GM19099 (cell line): ENCODE measurements at regions not wholly inside any gene's neighbourhood (a gene's known extent, or its start where the extent isn't known, plus 50 kb on each side); places are given as distances from the start of the nearest gene placed in this dataset.

Experiments
- POLR2A ChIP-seq: IDR thresholded peaks from 3 replicates; pipeline ENCODE4 v1.6.1; 2011; ENCODE audit warnings: low read depth; ENCODE audit not compliant: insufficient read length; ENCODE audit errors: extremely low read depth

DNA sequence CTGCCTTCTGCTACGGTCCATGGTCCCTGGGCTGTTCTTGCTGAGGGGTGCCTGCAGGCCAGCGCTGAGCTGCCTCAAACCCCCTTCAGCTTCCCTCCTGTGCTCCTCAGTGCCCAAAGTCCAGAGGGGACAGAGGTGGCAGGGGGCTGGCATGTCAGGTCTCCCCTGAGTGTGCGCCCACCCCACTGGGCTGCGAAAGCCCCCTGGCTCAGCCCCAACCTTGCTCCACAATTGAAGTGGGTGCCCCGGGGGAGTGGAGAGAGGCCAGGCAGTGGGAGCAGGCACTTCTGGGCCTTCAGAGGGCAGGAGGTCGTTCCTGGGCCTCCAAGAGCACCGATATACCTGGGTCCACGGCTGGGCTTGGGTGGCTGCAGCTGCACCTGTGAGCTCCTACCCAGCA, 548.7 kb upstream of the FAM98A start:
- no peak for TF ChIP-seq POLR2A

DNA sequence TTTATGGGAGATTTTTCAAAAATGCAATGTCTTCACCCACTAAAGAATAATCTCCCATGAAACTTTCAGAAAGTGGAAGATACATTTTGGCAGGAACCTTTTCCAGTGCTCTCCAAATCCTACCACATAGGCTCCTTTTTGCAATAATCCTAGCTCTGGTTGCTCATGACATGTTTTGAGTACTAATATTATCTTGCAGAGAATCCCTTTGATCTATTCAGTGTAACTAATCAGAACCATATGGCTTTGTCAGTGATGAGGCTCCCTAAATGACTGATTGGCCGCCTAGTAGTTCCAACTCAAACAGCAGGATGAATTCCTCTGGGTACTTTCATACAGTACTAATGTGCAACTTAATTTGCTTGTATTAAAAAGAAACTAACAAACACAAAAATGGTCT, 544.0 kb upstream of the FAM98A start:
- TF ChIP-seq POLR2A, result no peak

DNA sequence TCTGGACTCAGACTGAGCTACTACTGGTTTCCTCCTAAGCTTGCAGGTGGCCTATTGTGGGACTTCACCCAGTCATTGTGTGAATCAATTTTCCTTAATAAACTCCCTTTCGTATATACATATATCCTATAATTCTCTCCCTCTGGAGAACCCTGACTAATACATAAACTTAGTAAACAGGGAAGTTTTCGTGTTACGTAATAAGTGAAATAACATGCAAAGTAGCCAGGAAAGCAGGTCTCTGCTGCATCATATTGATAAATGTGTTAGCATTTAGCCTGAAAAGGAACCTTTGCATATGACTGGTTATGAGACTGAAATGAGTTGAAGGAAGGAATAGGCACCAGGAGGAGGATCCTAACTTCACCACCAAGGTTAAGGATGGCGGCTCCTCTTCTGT, 527.2 kb upstream of the FAM98A start:
- TF ChIP-seq POLR2A, result no peak

DNA sequence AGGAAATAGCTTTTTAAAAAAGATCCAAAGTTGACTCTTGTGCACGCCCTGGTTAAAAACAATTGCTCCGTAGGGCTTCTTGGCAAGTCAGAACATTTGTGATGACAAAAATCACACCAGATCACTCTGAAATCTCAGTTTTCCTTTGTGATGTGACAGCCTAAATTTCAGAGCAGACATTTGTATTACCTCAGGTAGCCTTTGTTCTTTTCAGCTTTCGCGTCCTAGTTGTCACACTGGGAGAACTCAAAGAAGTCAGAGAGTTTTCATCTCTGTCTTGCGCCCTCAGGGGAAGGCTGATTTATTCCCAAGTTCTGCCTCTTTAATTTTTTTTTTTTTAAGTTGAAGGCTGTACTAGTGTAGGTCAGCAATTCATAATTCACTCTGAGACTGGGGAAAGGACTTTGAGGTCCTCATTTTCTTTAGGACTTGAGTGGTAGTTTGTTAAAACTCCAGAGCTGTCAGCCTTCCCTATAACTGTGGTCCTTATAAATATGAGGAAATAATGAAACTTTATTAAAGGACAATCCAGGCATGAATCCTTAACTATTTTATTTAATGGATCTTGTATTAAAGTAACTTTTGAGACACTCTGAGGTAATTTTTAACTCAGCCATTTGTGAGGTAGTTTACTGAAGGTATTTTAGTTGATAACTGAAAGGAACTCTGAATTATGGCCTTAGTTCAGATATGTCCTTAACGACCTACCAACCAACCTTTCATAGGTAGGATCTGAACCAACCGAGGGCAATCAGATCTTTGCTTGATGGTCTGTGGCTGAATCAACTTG, 525.1 kb upstream of the FAM98A start:
- no peak for TF ChIP-seq POLR2A

DNA sequence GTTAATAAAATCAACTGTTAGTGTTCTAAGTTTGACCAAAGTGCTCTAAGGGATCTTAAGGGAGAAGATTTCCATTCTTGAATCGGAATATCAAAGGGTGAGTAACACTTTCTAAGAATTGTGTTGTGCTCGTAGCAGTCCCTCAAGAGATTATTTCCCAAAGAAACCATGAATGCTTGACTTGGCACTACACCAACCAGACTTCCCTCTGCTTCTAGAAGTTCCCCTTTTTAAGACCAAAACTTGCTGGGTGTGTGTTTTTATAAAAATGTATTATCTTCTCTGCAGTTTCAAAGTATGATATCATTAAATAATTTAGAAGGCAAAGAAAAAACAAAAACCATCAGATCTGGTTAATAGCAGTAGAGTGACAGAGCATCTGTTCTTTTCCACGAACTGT, 522.0 kb upstream of the FAM98A start:
- TF ChIP-seq POLR2A, result no peak

DNA sequence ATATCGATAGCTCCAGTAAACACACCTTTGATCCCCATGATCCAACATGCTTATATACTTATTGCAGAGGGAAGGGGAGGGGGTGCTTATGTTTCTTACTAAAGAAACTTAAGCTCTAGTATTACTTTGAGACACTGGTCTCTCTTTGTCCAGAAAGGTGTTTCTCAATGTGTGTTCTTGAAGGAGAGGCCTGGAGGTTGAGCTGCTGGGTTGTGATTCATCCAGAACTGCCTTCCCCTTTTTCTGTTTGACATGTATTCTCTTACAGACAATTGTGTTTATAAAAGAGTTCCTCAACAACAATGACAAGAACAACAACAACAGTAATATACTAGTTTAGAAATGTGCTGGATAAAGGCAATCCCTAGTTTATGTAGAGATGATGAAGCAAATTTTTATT, 516.0 kb upstream of the FAM98A start:
- TF ChIP-seq POLR2A, result no peak

DNA sequence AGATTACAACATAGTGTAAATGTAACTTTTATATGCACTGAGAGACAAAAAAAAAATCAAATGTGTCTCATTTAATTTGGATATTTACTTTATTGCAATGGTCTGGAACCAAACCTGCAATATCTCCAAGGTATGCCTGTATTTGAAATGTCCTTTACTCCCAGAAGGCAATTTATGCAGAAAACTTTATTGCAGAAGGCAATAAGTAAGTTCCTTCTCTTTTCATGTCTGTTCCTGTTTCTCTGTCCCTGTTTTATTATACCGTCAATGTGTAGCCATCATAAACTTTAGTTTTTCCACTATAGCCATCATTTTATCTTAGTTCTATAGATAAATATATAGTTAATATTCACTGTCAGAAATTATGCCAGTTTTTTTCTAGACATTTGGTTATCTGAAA, 513.1 kb upstream of the FAM98A start:
- no peak for TF ChIP-seq POLR2A

DNA sequence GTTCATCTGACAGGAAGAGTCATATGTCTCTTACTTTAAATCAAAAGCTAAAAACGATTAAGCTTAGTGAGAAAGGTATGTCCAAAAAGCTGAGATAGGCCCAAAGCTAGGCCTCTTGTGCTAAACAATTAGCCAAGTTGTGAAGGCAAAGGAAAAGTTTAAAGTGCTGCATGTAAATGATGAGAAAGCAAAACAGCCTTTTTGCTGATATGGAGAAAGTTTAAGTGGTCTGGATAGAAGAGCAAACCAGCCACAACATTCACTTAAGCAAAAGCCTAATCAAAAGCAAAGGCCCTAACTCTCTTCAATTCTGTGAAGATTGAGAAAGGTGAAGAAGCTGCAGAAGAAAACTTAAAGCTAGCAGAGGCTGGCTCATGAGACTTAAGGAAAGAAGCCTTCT, 511.3 kb upstream of the FAM98A start:
- TF ChIP-seq POLR2A, result no peak

DNA sequence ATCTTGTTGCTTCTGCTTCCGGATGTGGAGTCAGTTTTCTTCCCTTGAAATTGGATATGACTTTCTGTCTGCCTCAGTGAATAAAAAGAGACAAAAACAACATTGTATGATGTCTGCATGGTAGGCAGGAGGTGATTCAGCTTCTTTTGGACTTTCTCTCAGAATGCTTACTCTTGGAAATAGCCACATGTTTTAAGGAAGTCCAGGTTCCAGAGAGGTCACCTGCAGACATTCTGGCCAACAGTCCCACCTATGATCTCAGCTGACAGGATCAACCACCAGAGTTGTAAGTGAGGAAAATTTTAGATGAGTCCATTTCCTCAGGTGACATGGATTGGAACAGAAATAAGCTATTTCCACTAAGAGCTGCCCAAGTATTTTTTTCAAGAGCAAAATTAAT, 508.7 kb upstream of the FAM98A start:
- TF ChIP-seq POLR2A, result no peak

DNA sequence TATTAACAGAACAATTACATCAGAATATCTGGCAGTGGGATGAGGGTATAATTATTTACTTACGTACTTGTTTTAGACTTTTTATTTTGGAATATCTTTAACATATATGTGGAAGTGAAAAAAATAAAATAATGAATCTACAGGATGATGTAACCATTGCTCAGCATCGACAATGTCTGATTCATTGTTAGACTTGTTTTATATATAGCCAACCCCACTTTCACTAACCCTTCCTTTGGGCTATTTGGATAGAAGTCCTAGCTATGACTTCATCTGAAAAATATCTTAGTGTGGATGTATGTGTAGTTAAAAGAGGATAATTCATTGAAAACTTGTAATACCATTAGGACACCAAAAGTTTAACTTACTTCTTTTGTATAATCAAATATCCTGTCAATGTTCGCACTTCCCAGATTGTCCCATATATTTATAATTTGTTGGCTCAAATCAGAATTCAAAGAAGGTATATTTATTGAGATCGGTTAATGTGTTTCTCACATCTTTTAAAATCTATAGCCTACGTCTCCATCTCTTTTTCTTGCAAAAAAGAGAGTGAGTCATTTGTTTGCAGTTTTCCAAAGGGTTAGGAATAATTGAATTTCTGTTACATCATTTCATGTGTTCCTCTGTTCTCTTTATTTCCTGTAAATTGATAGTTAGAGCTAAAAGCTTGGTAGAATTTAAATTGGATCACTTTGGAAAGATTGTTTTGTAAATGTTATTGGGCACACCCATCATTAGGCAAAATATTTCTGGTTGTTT, 506.1 kb upstream of the FAM98A start:
- TF ChIP-seq POLR2A, result no peak

DNA sequence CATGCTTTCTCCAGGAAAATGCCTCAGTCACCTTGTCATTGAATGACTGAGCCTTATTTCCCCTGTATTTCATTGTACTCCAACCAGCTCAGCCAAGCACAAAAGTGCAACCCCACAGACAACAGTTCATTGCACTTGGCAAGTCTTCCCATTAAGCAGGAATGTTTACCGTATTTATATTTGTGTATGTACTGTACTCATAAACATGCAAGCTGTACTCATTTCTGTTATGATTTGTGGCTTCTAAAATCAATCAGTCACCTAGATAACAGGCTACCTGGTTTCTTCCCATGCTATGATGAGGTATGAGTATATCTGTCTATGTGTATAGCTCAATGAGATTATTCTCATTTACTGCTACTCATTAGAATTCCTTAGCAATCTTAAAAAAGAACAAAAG, 505.5 kb upstream of the FAM98A start:
- TF ChIP-seq POLR2A, result no peak

DNA sequence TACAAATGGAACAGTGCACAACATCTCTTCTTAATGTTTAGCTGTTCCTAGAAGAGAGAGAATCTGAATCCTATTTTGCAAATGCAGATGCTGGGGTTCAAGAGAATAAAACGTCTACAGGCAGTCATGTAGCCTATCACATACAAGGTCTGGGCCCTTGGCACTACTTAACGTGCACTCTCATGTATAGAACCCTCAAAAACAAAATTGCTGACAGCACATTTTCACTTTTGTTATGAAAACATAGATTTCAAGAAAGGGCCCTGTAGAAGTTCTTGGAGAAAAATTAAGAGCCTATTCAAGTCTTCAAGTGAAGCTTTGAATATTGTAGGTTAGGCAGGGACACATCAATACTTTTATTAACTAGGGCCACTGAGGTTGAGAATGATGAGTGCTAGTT, 504.3 kb upstream of the FAM98A start:
- TF ChIP-seq POLR2A, result no peak

DNA sequence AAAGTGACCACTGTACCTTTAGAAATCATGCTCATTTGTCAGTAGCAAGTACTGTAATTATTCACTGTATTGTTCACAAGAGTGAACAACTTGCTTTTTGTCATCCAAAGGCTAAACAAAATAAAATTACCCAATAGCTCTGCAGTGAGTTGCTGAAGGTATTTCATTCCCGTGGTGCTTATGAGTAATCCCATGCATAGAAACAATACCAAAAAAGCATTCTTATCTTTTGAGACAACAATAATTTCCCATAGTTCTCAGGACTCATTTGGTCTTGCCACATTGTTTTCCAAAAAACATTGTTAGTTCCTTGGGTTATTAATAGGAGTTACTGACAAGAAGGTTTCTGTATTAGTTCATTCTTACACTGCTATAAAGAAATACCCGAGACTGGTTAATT, 503.2 kb upstream of the FAM98A start:
- TF ChIP-seq POLR2A, result no peak

DNA sequence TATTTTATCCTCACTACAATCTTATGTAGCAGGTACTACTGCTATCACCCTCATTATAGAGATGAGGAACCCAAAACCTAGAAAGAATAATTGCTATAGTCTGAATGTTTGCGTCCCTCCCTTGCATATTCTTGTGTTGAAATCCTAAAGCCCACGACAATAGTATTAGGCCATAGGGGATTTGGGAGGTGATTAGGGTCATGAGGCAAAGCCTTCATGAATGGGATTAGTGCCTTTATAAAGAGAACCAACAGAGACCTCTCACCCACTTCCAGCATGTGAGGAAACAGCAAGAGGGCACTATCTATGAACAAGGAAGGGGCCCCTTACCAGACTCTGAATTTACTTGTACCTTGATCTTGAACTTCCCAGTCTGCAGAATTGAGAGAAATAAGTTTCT, 500.3 kb upstream of the FAM98A start:
- no peak for TF ChIP-seq POLR2A

DNA sequence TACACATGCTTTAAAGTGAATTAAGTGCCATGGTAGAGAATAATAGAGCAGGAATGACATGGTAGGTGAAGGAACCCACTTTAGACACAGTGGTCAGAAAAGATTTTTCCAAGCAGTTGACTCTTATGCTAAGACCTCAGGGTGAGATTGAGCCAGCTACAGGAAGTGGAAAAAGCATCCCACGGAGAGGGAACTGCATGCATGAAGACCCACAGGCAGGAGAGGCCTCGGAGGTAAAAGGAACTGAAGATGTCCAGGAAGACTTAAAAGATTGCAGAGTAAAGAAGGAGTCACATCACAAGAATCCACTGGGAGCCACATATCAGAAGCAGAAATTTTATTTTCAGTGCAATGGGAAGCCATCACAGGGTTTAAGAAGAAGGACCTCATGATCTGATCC, 499.2 kb upstream of the FAM98A start:
- no peak for TF ChIP-seq POLR2A

DNA sequence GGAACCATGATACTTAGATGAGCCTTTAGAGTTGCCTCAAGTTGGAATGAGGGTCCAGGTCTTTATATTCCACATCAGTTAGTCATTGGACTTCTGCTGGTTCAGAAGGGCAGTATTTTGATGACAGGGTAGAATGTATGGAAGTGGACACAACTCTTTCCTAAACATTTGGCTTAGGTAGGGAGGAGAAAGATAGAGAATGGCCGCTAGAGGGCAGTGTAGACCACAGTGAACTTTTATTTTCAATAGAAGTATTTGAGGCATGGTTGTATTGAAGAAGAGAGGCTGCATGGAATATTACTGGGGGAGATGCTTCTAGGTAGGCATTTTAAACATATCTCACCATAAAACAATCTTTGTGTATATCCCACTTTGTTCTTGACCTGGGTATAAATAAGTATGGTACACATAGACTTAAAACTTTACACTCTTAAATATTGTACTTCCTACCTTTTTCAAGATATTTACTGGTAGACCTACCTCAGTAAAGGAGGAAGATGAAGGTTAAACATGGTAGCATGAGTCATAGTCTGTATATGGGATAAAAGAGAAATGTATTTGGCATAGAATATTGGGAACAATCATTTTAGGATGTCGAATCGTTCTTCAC, 497.6 kb upstream of the FAM98A start:
- TF ChIP-seq POLR2A, result no peak

DNA sequence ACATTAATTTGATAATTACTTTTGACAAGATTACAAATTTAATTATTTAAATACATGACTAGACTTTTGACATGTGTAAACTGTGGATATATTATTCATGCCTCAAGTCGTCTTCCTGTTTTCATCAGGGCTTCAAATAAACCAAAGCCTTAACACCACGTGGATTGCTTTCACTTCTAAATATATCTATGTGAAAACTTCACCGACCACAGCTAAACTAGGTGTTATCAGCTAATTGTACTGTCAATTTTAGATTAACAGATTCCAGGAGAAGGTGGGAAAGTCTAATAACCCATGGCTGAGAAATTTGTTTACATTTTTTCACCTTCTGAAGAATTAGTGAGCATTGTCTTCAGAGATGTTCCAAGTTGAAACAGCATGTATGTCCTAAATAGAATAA, 494.7 kb upstream of the FAM98A start:
- no peak for TF ChIP-seq POLR2A

DNA sequence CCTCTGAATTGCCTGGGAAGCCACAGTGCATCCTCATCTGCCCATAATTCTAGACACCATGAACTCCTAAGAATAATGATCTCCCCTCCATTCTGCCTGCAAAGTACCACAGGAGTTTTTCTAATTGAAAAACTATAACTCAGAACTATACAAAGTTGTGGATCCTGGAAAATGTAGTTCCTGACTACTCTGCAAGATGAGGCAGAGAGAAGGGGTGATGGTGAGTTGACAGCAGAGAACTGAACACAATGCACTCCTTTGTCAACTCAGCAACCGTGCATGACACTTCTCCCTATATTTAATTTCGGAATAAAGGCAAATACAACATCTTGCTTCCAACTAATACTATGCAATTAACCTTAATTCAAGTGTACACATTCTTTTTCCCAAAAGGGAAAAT, 471.1 kb upstream of the FAM98A start:
- TF ChIP-seq POLR2A, result no peak
